ENCODE measurements at regions not wholly inside any gene's neighbourhood (a gene's known extent, or its start where the extent isn't known, plus 50 kb on each side); places are given as distances from the start of the nearest gene placed in this dataset.

GRCh38 chr3:177599326-177599725 is 402.0 kb upstream of the TBL1XR1 start:
- DNase-seq (ENCODE audit: low read depth in 2 of 2), result no peak

- DNase-seq (ENCODE audit: low read depth in 2 of 2), result no peak
These were observed 402.6 kb upstream of the TBL1XR1 start for GRCh38 chr3:177599837-177600236.

GRCh38 chr3:177600411-177600810 is 403.1 kb upstream of the TBL1XR1 start:
- no peak for DNase-seq (ENCODE audit: low read depth in 2 of 2)

- no peak for DNase-seq (ENCODE audit: low read depth in 2 of 2)
These were observed 403.9 kb upstream of the TBL1XR1 start for GRCh38 chr3:177601152-177601551.

- DNase-seq (ENCODE audit: low read depth in 2 of 2), result no peak
These were observed 405.4 kb upstream of the TBL1XR1 start for GRCh38 chr3:177602601-177603147.

GRCh38 chr3:177603148-177603603 is 405.9 kb upstream of the TBL1XR1 start:
- DNase-seq (ENCODE audit: low read depth in 2 of 2), result no peak

- no peak for DNase-seq (ENCODE audit: low read depth in 2 of 2)
These were observed 406.9 kb upstream of the TBL1XR1 start for GRCh38 chr3:177604181-177604580.

- no peak for DNase-seq (ENCODE audit: low read depth in 2 of 2)
These were observed 409.6 kb upstream of the TBL1XR1 start for GRCh38 chr3:177606891-177607290.

GRCh38 chr3:177607589-177607988 is 410.3 kb upstream of the TBL1XR1 start:
- no peak for DNase-seq (ENCODE audit: low read depth in 2 of 2)

- no peak for DNase-seq (ENCODE audit: low read depth in 2 of 2)
These were observed 411.2 kb upstream of the TBL1XR1 start for GRCh38 chr3:177608443-177608842.

GRCh38 chr3:177609613-177610012 is 412.3 kb upstream of the TBL1XR1 start:
- no peak for DNase-seq (ENCODE audit: low read depth in 2 of 2)

GRCh38 chr3:177610262-177610661 is 413.0 kb upstream of the TBL1XR1 start:
- no peak for DNase-seq (ENCODE audit: low read depth in 2 of 2)

- no peak for DNase-seq (ENCODE audit: low read depth in 2 of 2)
These were observed 413.7 kb upstream of the TBL1XR1 start for GRCh38 chr3:177610686-177611633.

GRCh38 chr3:177611752-177612334 is 414.6 kb upstream of the TBL1XR1 start:
- DNase-seq (ENCODE audit: low read depth in 2 of 2), result no peak

GRCh38 chr3:177613901-177614300 is 416.6 kb upstream of the TBL1XR1 start:
- no peak for DNase-seq (ENCODE audit: low read depth in 2 of 2)

- no peak for DNase-seq (ENCODE audit: low read depth in 2 of 2)
These were observed 417.7 kb upstream of the TBL1XR1 start for GRCh38 chr3:177615015-177615414.

- DNase-seq (ENCODE audit: low read depth in 2 of 2), result no peak
These were observed 421.8 kb upstream of the TBL1XR1 start for GRCh38 chr3:177618873-177619733.

- DNase-seq (ENCODE audit: low read depth in 2 of 2), result no peak
These were observed 422.8 kb upstream of the TBL1XR1 start for GRCh38 chr3:177620073-177620472.

- no peak for DNase-seq (ENCODE audit: low read depth in 2 of 2)
These were observed 425.2 kb upstream of the TBL1XR1 start for GRCh38 chr3:177622520-177622919.

GRCh38 chr3:177622982-177623617 is 425.8 kb upstream of the TBL1XR1 start:
- no peak for DNase-seq (ENCODE audit: low read depth in 2 of 2)

Measured in activated CD4-positive, alpha-beta T cell treated with anti-CD3 and anti-CD28 coated beads for 24 hours (primary cell).